ENCODE measurements at regions not wholly inside any gene's neighbourhood (a gene's known extent, or its start where the extent isn't known, plus 50 kb on each side); places are given as distances from the start of the nearest gene placed in this dataset.

- intact Hi-C loops (cut with micrococcal nuclease): no loop called here
- no peak overlapping the region for H2AFZ ChIP-seq (ENCODE audit: low read depth, low read length, poor library complexity, severe bottlenecking)
Measured at GRCh38 chr5:1746371-1747078, 53.1 kb downstream of the MRPL36 start.

GRCh38 chr5:1745796-1746370 is 53.8 kb downstream of the MRPL36 start:
- DNase-seq (ENCODE audit: low read depth, low spot score) (no peak), ATAC-seq (no peak)
- Histone ChIP-seq H3K9me3 (ENCODE audit: control insufficient read depth in 1 of 2, insufficient read depth in 1 of 2, low read depth in 1 of 2, low read length in 2 of 2) (no peaks in the 10 kb centered on the region; a peak in 1 of 4 replicates), H2AFZ (ENCODE audit: low read depth, low read length, poor library complexity, severe bottlenecking) (no peak overlapping the region), H3K27me3 (ENCODE audit: insufficient read depth, low read length) (no peaks in the 10 kb centered on the region), H3K27ac (ENCODE audit: low read depth, low read length) (no peak overlapping the region), H3K4me1 (ENCODE audit: control insufficient read depth in 1 of 2, insufficient read depth in 2 of 2, low read length in 2 of 2) (no peaks in the 10 kb centered on the region), H3K4me2 (ENCODE audit: low read length) (no peak overlapping the region), H3K4me3 (replicated peaks in 1 of 2; ENCODE audit: low read depth in 1 of 2, low read length in 2 of 2) (no peak overlapping the region), H3K9ac (ENCODE audit: low read length) (no peak overlapping the region), H3K9me2 (ENCODE audit: insufficient read depth) (no peaks in the 10 kb centered on the region), H4K20me1 (ENCODE audit: insufficient read depth) (no peaks in the 10 kb centered on the region), H3K36me3 (ENCODE audit: control insufficient read depth in 1 of 2, insufficient read depth in 2 of 2, low read length in 2 of 2) (no peaks in the 10 kb centered on the region), H3K79me2 (ENCODE audit: insufficient read depth, low read length) (no peaks in the 10 kb centered on the region)
- RAD21 ChIA-PET (ENCODE audit: low non-redundant PET in 1 of 2, low total read pairs in 2 of 2, uncharacterized antibody in 2 of 2, unreplicated experiment in 2 of 2): no interaction called here
- CTCF ChIA-PET: no interaction called here
- POLR2A ChIA-PET: no interaction called here
- no TSS peak for BruUV-seq (replicated peaks)
- intact Hi-C loops (cut with micrococcal nuclease): no loop called here
- no peak for TF ChIP-seq CTCF (IDR thresholded peaks at IDR 0.05 in 2 of 3, conservative IDR thresholded peaks at IDR 0.05 in 1 of 3; ENCODE audit: borderline replicate concordance in 1 of 3, insufficient read depth in 1 of 3, low read depth in 2 of 3, low read length in 2 of 3)
- TF ChIP-seq SIN3A (IDR thresholded peaks at IDR 0.05; ENCODE audit: low read depth): no peak
- TF ChIP-seq EZH2 (IDR thresholded peaks at IDR 0.05): no peak
- no peak for TF ChIP-seq EZH2phosphoT487 (IDR thresholded peaks at IDR 0.05; ENCODE audit: borderline replicate concordance)
- TF ChIP-seq MAX (IDR thresholded peaks at IDR 0.05): no peak
- TF ChIP-seq POLR2A (IDR thresholded peaks at IDR 0.05; ENCODE audit: borderline replicate concordance, extremely low read depth, insufficient read depth, insufficient read length): no peak
- no peak for TF ChIP-seq ZNF274 (IDR thresholded peaks at IDR 0.05; ENCODE audit: low read depth, low read length)
- TF ChIP-seq SP1 (IDR thresholded peaks at IDR 0.05; ENCODE audit: low read depth): no peak
- TF ChIP-seq ELF1 (IDR thresholded peaks at IDR 0.05; ENCODE audit: borderline replicate concordance, low read depth): no peak
- TF ChIP-seq ZBTB33 (IDR thresholded peaks at IDR 0.05; ENCODE audit: extremely low read depth, insufficient replicate concordance, low read length): no peak
- no peak for TF ChIP-seq POLR2AphosphoS5 (IDR thresholded peaks at IDR 0.05; ENCODE audit: low read depth, low read length)
- TF ChIP-seq EGR1 (IDR thresholded peaks at IDR 0.05; ENCODE audit: low read depth): no peak

More at GRCh38 chr5:1746371-1747078, 53.1 kb downstream of the MRPL36 start:
- ChIA-PET POLR2A (no interaction called here), RAD21 (ENCODE audit: low non-redundant PET in 1 of 2, low total read pairs in 2 of 2, uncharacterized antibody in 2 of 2, unreplicated experiment in 2 of 2) (no interaction called here), CTCF (no interaction called here)
- Histone ChIP-seq H3K9me2 (ENCODE audit: insufficient read depth) (no peaks in the 10 kb centered on the region), H3K36me3 (ENCODE audit: control insufficient read depth in 1 of 2, insufficient read depth in 2 of 2, low read length in 2 of 2) (no peaks in the 10 kb centered on the region), H4K20me1 (ENCODE audit: insufficient read depth) (no peaks in the 10 kb centered on the region), H3K4me3 (replicated peaks in 1 of 2; ENCODE audit: low read depth in 1 of 2, low read length in 2 of 2) (no peak overlapping the region), H3K4me1 (ENCODE audit: control insufficient read depth in 1 of 2, insufficient read depth in 2 of 2, low read length in 2 of 2) (no peaks in the 10 kb centered on the region), H3K27ac (ENCODE audit: low read depth, low read length) (no peak overlapping the region), H3K9ac (ENCODE audit: low read length) (no peak overlapping the region), H3K4me2 (ENCODE audit: low read length) (no peak overlapping the region), H3K27me3 (ENCODE audit: insufficient read depth, low read length) (no peaks in the 10 kb centered on the region), H3K9me3 (ENCODE audit: control insufficient read depth in 1 of 2, insufficient read depth in 1 of 2, low read depth in 1 of 2, low read length in 2 of 2) (no peaks in the 10 kb centered on the region; a peak in 1 of 4 replicates), H3K79me2 (ENCODE audit: insufficient read depth, low read length) (no peaks in the 10 kb centered on the region)
- BruUV-seq (replicated peaks): no TSS peak
- TF ChIP-seq SP1 (IDR thresholded peaks at IDR 0.05; ENCODE audit: low read depth) (no peak), RAD21 (IDR thresholded peaks at IDR 0.05; ENCODE audit: low read depth) (no peak), ZFX (IDR thresholded peaks at IDR 0.05) (no peak), EGR1 (IDR thresholded peaks at IDR 0.05; ENCODE audit: low read depth) (no peak), EZH2phosphoT487 (IDR thresholded peaks at IDR 0.05; ENCODE audit: borderline replicate concordance) (no peak), POLR2A (IDR thresholded peaks at IDR 0.05; ENCODE audit: borderline replicate concordance, extremely low read depth, insufficient read depth, insufficient read length) (no peak)
- DNase-seq (ENCODE audit: low read depth, low spot score) (no peak), ATAC-seq (no peak)
